IPS-NIHi11 (cell line): ENCODE measurements at regions not wholly inside any gene's neighbourhood (a gene's known extent, or its start where the extent isn't known, plus 50 kb on each side); places are given as distances from the start of the nearest gene placed in this dataset.
"Not testable (repeated sequence)": the region's sequence is repeated elsewhere in the genome, so short reads cannot be mapped to it uniquely, and the experiment has no call there.

Experiments
- DNase-seq: peaks from one replicate; pipeline ENCODE4 v3.0.0; 2012; ENCODE audit warnings: mixed read lengths, low spot score

DNA sequence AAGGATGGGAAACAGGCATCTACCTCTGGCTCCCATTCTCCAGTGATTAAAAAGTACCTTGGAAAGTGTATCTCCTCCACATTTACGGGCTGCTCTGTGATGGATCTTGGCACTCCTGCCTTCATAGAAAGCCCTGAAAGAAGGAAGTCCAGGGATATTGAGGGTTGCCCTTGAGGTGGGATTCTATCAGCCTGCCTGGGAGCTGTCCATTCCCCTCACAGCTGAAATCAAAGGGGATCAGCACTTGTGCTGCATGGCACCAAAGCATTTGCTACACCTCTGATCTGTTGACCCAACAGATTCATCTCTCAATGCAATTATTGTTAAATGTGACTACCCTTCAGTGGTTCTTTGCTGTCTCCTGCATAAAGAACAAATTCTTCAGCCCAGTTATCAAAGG is 442.0 kb upstream of the RUNX1 start:
- peak; percentile 33 for DNase-seq

GRCh38 chr21:35489389-35489980 is 440.4 kb upstream of the RUNX1 start:
- no peak for DNase-seq

DNA sequence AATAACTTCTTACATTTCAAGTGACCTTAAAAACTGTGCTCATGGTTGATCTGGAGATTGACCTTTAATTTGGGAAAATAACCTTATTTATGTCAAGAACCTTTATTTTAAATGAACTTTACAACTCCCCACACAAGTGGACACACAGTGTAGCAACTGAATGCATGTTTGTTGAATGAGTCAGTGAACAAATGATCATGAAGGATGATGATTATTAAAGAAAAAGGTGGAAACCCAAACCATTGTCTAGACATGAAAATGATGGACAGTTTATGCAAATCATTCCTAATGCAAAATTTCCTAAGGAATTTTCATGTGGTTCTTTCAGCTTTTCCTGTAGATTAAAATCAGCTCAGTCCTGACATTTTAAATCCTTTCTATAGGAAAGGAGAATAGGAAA is 439.8 kb upstream of the RUNX1 start:
- DNase-seq = no peak

DNA sequence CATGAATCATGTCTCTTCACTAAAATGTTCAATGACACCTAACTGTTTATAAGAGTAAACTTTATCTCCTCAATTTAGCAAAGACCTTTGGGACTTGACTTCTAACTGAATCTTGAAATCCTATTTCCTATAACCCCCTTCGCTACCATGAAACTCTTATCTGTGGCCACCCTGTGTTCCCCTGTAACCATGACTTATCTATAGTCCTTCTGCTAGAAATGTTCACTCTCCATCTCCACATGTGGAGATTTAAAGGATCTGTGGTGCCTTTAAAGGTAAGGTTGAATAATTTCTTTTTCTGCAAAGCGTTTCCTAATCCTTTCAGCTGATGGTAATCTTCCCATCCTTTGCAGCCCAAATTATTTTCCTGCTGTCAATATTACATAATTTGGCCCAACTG is 436.3 kb upstream of the RUNX1 start:
- DNase-seq = no peak

DNA sequence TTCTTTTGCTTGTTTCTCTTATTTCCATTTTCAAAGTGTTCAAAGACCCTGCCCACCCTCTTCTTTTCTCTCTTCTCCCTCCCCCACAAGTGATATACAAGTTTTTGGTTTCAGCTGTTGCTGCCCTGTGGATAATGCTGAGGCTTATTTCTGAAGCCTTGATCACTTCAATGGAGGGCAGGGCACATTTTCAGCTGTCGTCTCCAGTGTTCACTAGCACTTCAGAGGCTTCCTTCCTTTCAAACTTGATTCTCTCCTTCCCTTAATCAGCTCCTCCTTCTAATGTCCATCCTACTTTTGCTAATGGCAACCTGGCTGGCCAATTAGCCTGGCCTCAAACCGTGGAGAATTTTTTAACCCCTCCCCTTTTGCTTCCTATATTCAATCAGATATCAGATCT is 435.7 kb upstream of the RUNX1 start:
- no peak for DNase-seq

DNA sequence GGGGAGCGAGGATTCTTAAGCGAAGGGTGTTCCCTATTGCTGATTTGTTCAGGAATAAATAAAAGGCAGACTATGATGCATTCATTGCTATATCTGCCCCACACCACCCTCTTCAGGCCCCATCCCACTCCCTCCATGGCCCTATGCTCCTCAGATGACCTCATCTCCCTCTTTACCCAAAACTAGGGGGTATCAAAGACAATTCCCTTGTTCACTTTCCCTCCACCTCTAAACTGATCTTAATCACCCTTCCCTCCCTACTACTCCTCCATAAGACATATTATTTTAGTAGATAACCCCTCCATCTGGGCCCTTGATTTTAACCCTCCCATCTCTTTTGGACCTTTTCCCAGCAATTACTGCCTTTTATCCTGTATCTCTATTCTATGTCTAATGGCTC is 434.9 kb upstream of the RUNX1 start:
- DNase-seq = no peak

DNA sequence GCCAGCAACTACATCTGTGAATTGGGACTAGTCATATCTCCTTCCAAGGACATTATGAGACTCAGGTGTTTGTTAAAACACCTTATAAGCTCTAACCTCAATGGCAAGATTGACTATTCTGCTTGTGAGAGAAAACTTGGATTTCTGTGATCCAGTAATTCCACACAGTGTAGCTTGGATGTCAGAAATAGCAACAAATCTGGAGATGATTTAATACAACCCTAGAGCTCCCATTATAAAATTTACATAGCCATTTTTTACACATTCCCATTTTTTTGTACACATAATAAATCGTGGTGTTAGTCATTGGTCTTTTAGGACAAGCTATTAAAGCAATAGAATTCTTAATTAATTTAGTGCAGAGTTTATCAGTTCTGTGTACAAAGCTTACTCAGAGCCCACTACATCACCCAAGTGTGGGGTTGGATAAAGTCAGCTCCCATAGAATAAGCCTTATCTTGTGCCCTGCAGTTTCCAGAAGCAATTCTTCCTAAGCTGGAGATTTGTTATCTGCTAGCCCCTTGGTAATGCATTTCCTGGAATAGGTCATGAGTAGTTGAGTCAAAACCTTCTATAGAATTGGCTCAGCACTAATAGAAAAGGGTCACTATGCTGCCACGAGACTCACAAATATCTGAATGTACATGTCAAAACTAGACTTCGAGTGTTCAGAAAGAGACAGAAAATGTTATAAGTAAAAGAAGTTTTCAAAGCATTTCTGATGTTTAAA is 434.0 kb upstream of the RUNX1 start:
- no peak for DNase-seq

- DNase-seq = no peak
These were observed 433.0 kb upstream of the RUNX1 start for GRCh38 chr21:35482096-35482495.

- no peak for DNase-seq
These were observed 431.9 kb upstream of the RUNX1 start for GRCh38 chr21:35481005-35481404.

DNA sequence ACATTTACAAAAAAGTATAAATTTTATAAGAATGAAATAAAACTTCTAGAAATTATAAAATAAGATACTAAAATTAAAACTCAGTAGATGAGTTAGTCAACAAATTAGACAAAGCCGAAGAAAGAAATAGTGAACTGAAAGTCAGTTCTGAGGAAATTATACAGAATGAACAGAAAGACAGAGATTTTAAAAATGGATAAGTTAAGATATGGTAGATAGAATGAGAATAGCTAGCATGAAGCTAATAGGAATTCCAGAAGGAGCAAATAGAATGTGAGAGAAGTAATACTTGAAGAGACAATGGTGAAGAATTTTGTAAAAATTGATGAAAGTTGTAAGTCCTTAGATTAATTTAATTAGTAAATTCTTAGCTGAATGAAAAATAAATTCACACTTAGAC is 430.4 kb upstream of the RUNX1 start:
- no peak for DNase-seq

DNA sequence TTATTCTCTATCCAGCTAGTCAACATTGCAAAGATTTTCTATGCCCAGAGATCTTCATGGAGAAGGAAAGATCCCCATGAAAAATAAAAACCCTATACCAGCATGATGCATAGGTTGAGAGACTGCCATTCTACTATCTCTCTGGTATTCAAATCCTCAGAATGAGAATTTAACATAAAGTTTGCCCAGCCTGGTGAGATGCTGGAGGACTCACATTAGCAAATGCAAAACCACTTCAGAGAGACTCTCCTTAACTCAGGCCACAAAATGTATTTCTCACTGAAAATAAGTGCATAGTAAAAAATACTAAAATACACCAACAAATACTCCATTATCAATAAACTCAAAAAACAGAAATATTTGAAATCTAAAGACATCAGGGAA is 430.0 kb upstream of the RUNX1 start:
- no peak for DNase-seq

- no peak for DNase-seq
These were observed 429.3 kb upstream of the RUNX1 start for GRCh38 chr21:35478161-35479064.

DNA sequence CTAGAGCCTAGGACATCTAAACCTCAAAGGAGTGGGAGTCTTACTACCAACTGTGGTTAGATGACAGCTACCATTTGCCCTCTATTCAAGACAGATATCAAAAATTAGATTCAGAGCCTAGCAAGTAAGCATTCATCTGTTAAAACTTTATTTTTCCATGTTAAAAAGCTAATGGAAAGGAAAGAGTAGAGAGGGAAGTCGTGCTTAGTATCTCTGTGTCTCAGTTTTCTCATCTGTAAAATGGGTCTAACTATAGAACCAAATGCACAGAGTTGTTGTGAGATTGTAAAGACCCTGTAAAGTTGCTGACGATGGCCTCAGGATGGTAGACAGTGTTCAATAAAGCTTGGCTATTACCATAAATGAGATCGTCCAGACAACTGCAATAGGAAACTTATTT is 428.5 kb upstream of the RUNX1 start:
- no peak for DNase-seq

DNA sequence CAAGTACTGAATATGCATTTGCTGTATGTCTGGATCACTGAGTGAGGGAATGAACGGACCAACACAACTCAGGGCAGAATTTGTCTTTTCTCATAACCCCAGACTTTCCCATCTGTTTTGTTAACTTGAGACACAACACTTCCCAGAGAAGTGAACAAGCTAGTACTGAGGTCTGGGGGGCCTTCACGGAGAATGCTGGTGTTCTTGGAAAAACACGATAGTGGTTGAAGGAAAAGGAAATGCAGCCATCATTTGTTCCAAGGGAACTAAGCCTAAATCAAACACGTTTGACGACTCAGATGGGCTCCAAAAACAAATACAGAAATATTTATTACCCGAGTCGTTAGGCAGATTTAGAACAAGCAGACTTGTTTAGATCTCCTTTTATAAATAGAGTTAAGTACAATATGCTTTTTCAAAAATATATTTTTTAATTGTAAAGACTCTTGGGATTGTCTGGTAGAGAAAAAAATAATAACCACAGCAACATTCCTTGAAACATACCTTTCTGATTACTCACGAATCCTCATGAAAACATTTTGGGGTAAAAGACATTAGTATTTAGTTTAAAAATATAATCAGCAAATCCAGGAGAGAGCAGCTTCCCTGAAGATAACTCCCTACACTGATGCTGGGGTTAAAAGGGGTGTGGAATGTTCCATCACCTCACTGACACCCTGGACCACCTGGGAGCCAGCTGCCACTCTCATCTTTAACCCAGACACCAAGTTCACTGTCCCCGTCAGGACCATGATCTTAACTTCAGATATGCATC is 427.7 kb upstream of the RUNX1 start:
- no peak for DNase-seq

DNA sequence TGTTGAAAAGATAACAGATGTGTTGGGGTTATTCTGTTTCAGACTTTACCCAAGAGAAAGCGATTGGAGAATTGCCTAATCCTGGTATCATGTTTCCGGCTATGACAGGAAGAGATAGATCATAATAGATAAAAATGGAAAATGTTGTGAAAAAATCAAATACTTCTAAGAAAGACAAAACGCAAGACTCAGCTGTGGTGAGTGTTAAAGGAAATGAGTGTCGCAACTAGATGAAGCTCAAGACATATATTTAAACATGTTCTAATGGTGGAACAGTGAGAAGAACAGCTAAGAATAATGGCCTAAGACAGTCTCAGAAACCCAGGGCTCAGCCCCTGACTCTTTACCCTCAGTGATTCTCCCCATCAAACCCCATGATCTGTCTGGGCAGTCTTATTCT is 426.7 kb upstream of the RUNX1 start:
- no peak for DNase-seq

GRCh38 chr21:35475009-35475408 is 425.9 kb upstream of the RUNX1 start:
- DNase-seq = no peak

GRCh38 chr21:35473496-35473895 is 424.4 kb upstream of the RUNX1 start:
- no peak for DNase-seq

DNA sequence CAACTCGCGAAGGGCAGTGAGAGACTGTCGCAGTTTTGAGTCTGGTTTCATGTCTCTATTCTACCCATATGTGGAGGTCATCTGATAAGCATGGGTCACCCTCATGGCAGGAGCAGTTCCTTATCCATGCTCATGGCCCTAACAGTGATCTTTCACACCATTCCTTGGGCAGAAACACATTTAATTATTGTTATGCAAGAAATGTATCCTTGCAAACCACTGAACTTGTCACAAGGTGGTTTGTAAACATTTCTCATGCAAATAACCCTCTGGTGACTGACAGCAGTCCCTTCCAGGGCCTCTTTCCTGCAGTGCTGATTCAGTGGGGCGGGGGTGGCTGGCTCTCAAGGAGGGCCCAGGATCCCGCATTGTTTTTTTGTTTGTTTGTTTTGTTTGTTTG is 421.4 kb upstream of the RUNX1 start:
- peak; percentile 54 for DNase-seq

GRCh38 chr21:35469498-35469897 is 420.4 kb upstream of the RUNX1 start:
- no peak for DNase-seq

GRCh38 chr21:35468991-35469390 is 419.9 kb upstream of the RUNX1 start:
- DNase-seq = no peak

DNA sequence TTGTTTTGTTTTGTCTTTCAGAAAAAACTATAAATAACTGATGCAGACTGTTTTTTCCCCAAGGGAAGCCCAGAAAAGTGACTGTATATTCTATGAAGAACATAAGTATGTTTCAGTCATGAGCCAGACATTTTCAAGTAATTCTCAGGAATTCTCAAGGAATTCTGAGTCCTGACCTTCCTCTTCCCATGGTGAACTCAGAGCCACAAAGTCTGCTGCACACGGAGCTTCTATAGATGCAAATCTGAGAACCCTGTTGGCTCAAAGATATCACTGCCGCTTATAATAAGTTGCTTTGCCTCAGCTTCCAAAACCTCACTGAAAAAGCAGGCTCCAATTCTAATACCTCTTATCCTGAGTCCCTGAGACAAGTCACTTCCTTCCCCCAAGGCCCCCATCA is 418.5 kb upstream of the RUNX1 start:
- no peak for DNase-seq

- DNase-seq = not testable (repeated sequence)
These were observed 417.6 kb upstream of the RUNX1 start for GRCh38 chr21:35466681-35467080.
